GOT3 (cell line): ENCODE measurements at regions not wholly inside any gene's neighbourhood (a gene's known extent, or its start where the extent isn't known, plus 50 kb on each side); places are given as distances from the start of the nearest gene placed in this dataset.

Experiments used
- DNase-seq: peaks from one replicate; lab custom pipeline; 2025; ENCODE audit warnings: mixed read lengths; lab: John Stamatoyannopoulos, UW

DNA sequence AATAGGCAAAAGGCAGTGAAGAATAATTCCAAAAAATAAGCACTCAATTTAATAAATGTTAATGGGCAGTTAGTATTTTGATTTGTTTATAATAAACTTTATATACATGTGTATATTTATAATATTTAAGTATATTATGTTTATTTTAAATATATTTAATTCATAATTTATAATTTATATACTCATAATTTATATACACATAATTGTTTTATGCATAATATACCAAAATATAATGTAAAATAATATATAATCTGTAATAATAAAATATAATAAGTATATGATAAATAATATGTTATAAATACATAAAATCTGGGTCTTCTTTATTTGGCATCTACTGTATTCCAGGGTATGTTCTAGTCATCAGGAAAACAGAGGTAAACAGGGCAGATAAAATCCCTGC, 100.2 kb upstream of the ARID2 start:
- no peak for DNase-seq

DNA sequence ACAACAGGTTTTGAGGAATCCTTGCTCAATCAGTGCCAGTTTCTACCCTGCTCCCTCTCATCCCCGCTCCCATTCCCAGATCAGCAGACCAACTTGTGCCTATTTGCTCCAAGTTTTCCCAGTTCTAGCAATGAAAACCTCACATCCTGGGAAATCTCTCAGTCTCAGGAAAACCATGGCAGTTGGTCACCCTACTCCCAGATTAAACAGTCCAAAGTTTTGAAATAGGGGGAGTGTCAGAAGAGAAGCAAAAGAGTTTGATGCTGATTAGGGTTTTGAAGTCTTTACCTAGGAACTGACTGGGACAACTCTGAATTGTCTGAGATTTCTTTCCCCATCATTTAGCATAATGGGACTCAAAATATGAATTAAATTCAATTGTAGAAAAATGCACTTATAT, 95.8 kb upstream of the ARID2 start:
- DNase-seq: no peak

DNA sequence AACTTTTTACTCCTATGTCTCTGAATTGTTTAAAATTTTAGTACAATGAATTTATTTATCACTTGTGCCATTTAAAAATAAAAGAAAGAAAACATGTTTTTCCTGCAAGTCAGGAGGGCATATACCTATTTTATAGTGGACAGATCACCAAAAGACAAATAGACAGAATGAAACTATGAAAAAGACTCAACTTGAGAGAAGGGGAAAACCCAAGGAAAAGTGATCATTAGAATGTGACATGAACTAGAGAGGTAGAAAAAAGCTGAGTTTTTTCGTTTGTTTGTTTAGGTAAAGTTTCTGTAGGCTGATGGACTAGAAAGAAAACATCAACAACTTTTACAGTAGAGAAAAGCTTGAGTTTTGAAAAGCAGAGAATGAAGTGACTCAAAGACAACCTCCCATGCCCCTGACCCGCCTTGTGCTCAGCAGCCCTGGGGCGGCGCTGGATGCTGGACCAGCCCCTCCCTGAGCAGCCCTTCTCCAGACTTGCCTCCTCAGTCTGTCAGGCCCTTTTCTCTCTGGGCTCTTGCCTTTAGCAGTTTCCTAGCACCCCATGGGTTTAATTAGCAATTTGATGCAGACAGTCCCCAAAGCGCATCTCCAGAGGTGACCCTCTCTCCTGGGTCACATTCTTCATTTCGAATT, 95.1 kb upstream of the ARID2 start:
- no peak for DNase-seq

DNA sequence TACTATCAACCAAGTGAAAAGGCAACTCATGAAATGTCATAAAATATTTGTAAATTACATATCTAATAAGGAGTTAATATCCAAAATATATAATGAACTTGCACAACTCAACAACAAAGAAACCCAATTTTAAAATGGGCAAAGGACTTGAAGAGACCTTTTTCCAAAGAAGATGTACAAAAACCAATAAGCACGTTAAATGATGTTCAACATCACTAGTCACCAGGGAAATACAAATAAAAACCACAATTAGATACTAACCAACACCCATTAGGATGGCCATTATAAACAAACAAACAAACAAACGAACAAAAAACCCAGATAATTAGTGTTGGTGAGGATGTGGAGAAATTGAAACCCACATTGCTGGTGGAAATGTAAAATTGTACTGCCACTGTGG, 92.3 kb upstream of the ARID2 start:
- DNase-seq: no peak

DNA sequence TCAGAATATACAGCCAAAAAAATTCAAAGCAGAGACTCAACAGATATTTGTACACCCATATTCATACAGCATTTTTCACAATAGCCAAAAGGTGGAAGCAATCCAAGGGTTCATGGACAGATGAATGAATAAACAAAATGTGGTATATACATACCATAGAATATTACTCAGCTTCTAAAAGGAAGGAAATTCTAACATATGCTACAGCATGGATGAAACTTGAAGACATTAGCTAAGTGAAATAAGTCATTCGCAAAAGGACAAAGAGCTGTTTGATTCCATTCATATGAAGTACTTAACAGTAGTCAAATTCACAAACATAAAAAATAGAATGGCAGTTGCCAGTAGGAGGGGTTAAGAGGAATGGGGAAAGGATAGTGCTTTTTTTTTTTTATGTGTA, 91.8 kb upstream of the ARID2 start:
- DNase-seq: no peak

DNA sequence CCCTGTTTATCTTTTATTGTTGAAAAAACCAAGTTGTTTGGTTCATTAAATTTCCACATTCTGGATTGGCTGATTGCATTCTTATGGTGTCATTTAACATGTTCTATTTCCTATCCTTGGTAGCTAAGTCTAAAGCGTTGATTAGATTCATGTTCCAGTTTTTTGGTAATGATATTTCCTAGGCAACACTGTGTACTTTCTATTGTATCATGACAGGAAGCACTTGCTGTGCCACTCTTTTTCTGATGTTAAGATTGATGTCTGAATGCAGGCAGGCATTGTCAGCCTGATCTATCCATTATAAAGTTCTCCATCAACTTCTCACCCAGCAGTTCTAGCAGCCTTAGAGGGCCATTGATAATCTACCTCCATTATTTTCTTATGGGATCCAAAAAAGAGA, 91.1 kb upstream of the ARID2 start:
- DNase-seq: no peak

DNA sequence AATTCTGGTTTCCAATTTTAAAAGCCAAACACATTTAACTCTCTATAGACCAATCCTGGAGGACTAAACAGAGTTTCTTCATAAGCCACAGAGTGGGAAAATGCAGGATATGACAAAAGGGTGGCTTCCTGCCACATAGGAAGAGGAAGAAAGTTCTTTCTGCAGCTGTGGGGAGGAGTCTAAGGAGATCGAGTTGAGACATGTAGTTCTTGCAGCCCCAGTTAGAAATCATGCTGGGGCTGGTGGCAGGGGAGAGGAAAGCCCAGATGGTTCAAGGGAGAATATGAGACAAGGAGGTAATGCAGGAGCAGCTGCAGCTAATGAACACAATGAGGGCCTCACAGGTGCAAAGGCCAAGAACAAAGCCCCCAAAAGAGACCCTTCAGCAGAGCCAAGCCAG, 85.0 kb upstream of the ARID2 start:
- no peak for DNase-seq

DNA sequence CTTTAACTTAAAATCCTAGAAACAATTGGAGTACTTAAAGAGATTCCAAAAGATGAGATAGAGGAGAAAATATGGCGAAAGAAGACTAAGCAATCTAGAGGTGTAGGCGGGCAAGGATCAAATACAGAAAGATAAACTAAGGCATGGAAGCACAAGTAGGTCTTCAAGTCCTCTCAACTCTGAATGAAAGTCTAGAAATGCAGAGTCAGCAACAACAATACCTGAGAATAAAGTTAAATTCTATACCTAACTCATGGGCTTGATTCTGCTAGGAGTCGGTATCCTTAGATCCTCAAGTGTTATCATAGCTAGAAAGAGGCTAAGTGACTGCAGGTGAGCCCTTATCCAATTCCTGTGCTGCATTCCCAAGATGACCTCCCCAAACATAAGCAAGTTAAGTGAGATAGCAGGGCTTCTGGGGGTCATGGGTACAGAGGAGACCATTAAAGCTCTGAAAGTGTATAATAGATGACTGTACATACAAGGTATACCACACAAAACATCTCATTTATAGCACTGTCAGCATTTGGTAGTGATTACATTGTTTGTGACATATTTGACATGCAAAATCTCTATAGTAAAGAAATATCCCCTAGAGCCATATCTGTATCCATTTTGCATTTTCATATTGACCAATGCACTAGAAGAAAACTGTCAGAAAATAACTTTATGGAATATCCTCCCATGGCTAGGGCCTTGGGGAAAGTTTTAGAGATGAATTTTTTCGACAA, 82.5 kb upstream of the ARID2 start:
- no peak for DNase-seq

DNA sequence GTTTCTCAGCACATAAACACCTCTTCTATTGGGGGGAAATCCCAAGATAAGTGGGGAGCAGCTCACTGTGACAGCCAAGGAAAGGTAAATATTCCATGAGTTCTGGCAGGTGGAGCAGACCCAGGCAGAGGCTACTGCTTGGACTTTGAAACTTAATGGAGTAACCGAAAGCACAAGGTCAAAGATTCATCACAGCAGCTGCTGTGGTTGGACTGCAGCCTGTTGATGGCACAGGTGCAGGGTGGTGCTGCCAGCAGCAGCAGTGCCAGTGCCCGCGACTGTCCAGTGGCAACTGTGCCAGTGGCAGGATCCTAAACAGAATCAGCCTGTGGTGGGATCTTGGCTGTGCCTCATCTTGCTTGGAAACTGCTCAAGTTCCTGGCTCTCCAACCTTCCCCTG, 81.4 kb upstream of the ARID2 start:
- no peak for DNase-seq

DNA sequence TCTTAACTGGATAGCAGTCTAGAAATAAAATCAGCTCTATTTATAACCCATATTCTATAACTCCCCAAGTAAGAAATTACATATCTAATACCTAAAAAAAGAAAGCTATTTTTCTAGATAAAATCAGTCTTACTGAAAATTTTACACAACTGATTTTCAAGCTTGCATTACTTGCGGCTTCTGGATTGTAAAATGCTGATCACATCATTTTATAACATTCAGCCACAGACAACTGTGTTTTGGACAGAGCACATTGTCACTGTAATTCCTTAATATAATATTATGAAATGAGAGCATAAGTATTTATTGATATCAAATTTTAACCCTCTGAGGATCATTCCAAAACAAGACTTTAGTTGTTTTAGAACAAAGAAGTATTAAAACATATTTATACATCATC, 78.5 kb upstream of the ARID2 start:
- no peak for DNase-seq

DNA sequence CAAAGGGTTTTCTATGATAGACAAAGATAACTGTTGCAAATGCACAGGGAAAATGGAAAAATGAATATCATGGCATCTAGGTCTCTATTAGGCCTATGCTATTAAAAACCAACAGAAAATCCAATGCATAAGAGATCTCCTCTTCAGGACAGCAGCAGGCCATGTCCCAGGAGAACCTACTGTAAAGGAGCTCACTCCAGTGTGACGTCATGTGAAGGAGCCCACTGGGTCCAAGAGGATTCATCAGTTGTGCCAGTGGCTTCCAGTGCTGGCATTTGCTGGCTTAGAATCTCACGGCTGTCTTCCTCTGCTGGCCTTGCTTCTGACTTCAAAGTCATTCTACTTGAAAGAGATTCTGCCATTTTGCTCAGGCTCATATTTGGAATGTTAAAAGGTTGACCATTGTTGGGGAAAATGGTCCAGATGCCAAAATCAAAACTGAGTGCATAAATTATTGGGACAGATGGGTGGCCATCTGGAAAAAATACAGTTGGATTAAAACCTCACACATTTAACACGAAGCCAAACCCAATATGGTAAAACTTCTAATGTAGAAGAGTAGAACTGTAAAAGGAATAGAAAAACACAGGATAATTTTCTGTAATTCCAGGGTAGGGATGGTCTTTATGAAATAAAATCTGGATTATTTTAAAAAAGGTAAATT, 75.4 kb upstream of the ARID2 start:
- no peak for DNase-seq

DNA sequence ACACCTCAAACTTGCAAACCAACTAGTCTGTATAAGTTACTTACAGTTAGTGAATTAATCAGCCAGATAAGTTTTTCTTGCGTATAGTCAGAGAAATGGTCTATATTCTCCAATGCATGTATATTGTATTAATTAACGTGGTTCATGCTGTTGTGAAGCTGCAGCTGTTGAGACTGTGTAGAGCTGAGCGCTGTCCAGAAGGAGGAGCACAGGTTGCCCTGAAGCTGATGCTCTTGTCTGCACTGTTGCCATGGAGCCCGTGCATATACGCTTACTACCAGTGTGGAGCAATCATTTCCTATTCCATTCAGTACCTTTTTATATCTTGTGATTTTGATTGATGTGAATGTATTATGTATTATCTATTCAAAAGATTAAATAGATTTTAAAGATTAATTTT, 74.3 kb upstream of the ARID2 start:
- no peak for DNase-seq

DNA sequence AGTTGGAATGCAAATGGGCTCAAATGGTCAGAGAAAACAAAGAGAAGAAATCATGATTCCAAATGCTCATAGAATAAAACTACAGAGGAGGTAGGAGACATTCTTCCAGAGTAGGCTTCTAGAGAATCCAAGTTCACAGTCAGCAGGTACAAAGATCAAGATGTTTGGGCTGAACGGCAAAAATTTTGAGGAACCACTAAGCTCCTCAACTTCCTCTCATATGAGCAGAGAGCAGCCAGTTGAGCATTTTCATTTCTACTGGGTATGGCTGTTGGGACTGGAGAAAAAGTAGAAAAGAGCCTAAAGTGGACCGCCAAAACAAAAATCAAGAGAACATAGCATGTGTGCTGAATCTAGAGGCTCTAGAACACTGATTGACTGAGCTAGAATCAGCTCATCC, 73.8 kb upstream of the ARID2 start:
- DNase-seq: no peak

DNA sequence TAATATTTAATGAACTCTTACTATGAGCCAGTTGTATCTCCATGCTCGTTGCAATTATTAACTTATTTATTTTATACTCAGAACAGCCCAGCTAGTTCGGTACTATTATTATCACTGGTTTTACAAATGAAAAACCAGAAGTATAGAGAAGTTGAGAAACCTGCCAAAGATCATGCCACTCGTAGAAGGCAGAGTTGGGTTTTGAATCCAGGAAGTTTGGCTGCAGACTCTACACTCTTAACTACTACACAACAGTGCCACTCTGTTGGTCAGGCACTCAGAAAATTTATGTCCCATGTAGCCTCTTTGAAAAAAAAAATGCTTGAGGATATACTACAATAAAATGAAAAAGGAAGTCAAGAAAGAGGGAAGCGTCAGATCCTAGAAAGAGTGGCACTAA, 71.5 kb upstream of the ARID2 start:
- no peak for DNase-seq

DNA sequence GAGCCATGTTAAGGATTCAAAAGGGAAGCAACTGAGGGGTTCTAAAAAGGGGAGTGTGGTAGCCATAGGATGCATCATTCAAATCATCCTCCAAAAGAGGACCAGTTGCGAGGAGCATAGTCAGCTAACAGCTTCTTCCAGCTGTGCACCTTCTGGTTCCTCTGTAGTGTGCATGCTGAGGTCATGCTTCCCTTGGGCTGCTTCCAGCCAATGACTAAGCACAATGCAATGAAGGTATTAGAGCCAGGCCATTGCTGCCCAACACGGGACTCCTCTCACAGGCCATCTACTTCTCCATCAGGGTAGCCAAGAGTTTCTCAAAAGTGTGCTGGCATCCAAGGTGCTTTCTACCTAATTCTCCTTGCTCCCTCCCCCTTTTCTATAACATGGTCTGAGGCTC, 69.2 kb upstream of the ARID2 start:
- no peak for DNase-seq

DNA sequence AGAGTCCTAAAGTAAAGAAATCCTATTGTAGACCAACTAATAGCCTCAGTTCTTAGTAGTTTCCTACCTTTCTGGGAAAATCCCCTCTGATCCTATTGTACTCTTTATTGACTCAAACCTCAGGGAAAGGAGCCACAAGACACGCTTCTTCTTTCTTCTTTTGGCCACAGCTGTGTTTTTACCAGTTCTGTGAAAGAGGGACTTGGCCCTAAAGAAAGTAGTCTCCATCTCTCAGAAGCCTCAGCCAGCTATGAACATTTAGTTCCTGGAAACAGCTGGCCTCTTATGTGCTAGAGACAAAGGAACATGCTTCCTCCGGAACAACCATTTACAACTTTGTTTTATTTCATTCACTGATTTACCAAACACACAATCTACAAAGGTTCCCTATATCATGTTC, 66.1 kb upstream of the ARID2 start:
- DNase-seq: no peak

DNA sequence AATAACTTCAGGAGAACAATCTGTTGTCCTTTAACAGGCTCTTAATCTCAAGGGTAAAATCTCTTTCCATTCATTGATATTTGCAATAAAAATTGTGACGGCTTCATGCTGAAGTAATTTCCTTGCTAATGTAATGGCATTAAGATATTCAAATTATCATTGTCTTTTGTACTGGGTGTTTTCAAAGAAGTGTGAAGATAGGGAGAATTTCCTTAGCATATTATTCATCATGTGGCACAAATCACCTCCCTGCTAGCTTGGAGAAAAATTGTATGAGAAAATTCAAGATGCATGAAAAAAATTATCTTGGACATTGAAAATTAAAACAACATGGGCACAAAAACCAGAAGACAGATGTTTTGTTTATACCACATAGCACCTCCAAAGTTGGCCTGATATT, 63.6 kb upstream of the ARID2 start:
- no peak for DNase-seq

DNA sequence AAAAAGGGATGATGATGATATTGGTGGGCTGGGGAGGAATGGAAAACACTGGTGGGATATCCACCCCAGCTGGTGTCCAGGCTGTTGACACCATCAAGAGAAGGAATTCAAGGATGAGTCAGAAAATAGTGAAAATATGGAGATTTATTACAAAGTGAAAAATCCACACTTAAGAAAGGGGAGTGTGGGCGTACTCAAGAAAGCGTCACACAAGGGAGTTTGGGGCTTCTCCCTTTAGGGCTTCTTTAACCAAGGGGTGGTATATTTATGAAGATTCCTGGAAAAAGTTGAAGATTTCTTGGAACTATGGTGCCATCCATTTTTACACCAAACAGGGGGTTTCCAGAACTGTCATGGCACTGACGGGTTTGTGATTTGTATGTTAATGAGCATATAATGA, 63.1 kb upstream of the ARID2 start:
- no peak for DNase-seq

DNA sequence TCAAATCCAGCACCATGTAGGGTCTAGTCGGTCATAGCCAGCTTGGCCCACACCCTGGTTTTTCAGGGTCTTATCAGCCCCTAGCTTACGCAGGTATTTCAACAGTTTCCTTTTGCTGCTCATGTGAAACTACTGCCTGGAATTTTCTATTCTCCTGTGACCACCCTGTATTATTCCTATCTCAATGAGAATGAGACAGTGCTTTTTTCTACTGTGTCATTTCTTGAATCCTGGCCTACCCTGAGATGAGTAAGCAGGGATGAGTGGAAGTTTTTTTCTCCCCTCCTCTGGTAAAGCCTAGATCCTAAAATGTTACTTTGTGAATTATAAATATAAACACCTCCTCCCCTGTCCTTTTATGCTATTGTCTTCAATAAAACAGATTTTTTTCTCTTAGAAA, 62.7 kb upstream of the ARID2 start:
- DNase-seq: no peak

DNA sequence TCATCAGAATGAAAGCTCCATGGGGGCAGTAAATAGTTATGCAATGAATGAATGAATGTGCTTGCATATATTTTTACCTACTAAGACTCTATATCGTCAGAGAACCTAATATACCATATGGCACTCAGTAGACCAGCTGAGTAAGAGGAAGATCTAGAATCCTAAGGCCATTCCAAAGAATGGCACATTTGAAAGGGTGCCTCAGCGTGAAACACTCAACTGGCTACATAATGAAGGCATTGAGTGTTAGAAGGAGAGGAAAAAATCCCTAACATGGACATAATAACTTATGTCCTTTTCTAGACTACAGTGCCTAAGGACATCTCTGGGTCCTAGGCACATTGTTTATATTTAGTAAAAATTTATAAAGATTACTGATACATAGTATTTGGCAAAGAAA, 61.7 kb upstream of the ARID2 start:
- DNase-seq: no peak

DNA sequence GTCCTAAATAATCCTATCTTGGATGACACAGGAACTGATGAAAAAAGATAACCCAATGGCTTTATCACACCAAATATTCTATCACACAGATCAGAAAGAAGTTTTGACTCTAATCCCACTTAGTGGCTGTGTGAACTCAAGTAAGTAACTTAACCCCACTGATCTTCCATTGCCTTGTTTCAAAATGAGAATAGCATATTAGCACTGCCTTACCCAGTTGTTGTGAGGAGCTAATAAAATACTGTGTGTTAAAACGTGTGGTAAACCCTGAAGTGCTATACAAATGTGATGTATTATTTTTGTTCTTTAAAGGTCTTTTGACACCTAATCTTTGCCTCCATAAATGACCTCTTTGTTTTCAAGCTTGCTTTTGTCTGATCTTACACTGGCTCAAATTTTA, 60.9 kb upstream of the ARID2 start:
- no peak for DNase-seq

DNA sequence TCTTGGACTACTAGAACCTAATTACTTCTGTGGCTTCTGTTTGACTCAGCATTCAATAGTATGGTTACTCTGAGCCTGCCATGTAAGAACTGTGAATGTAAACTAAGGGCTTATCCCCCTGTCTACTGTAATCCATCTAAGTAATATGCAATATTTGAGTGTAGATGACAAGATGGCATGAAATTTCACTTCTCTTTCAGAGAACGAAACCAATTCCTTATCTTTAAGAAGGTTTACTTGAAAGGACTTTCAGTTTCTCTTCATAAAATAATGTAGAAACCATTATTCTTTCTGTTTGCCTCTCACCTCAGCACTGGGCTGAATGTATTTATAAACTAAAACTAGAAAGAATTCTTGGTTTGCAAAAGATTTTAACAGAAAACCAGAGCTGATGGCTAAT, 60.4 kb upstream of the ARID2 start:
- no peak for DNase-seq

DNA sequence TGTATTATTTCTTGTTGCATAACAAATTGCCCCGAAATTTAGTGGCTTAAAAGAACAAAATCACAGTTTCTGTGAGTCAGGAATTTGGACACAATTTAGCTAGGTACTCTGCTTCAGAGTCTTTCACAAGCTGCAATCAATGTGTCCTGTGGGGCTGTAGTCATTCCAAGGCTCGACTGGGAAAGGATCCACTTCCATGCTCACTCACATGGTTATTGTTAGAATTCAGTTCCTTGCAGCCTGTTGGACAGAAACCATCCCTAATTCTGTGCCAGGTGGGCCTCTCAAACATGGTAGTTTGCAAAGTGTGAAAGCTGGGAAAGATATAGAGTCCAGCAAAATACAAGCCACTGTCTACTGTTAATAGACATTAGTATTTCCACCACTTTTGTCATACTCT, 59.7 kb upstream of the ARID2 start:
- DNase-seq: no peak
